ENCODE measurements at regions not wholly inside any gene's neighbourhood (a gene's known extent, or its start where the extent isn't known, plus 50 kb on each side); places are given as distances from the start of the nearest gene placed in this dataset.

- Histone ChIP-seq H3K4me3 (no peak overlapping the region), H3K4me2 (no peak overlapping the region), H3K27me3 (ENCODE audit: insufficient read depth) (no peaks in the 10 kb centered on the region), H4K20me1 (replicated peaks; ENCODE audit: insufficient read depth) (no peaks in the 10 kb centered on the region), H3K27ac (ENCODE audit: low read depth) (no peak overlapping the region), H3F3A (replicated peaks; ENCODE audit: low read depth) (no peaks in the 10 kb centered on the region), H3K79me2 (replicated peaks; ENCODE audit: insufficient read depth) (no peaks in the 10 kb centered on the region), H2AFZ (peak overlapping the region; percentile 76; the same call in 1 of the 2 replicates), H3K36me3 (ENCODE audit: insufficient read depth) (no peaks in the 10 kb centered on the region), H3K4me1 (ENCODE audit: insufficient read depth) (peaks cover 1% of the 10 kb centered on the region; the same call in 1 of the 2 replicates), H3K9me2 (ENCODE audit: insufficient read depth) (peaks cover 4% of the 10 kb centered on the region)
- TF ChIP-seq ZNF462 (CRISPR knock-in tag; IDR thresholded peaks at IDR 0.05) (no peak), CREB1 (CRISPR knock-in tag; IDR thresholded peaks at IDR 0.05; ENCODE audit: low read depth) (no peak)
- H3K9me3 Mint-ChIP-seq, result 0 out of 3 replicates have a peak, but pooled peaks cover 4% of the 10 kb centered on the region
- peaks cover 8% of the 10 kb centered on the region; the same call in 2 of the 3 replicates for H3K36me3 Mint-ChIP-seq (ENCODE audit: low read depth)
- DNase-seq (ENCODE audit: low spot score) (no peak), ATAC-seq (peak; percentile 54; the same call in 2 of the 3 replicates)
- H3K27ac Mint-ChIP-seq, result no peak overlapping the region
- peaks cover 2% of the 10 kb centered on the region; the same call in 2 of the 3 replicates for H3K4me1 Mint-ChIP-seq
- no peaks in the 10 kb centered on the region for H3K27me3 Mint-ChIP-seq (ENCODE audit: insufficient read depth, low read depth, poor library complexity)
- H3K4me3 Mint-ChIP-seq, result no peak overlapping the region
Measured at GRCh38 chr6:115468272-115469005, 592.3 kb downstream of the FRK start.

- no peaks in the 10 kb centered on the region for H3K27me3 Mint-ChIP-seq (ENCODE audit: insufficient read depth, low read depth, poor library complexity)
- no peaks in the 10 kb centered on the region for H3K79me2 ChIP-seq (replicated peaks; ENCODE audit: insufficient read depth)
- no peak overlapping the region for H3K4me3 Mint-ChIP-seq
- H3K27ac ChIP-seq (ENCODE audit: low read depth), result no peak overlapping the region
- no peaks in the 10 kb centered on the region for H3K4me1 Mint-ChIP-seq
- peaks cover 12% of the 10 kb centered on the region; the same call in 2 of the 3 replicates for H3K36me3 Mint-ChIP-seq (ENCODE audit: low read depth)
- no peak overlapping the region for H3K4me3 ChIP-seq
- no peak overlapping the region for H3K4me2 ChIP-seq
- no peaks in the 10 kb centered on the region for H3K4me1 ChIP-seq (ENCODE audit: insufficient read depth)
- H3K9me2 ChIP-seq (ENCODE audit: insufficient read depth), result peaks cover 5% of the 10 kb centered on the region
- H3K9me3 Mint-ChIP-seq, result 0 out of 3 replicates have a peak, but pooled peaks cover 9% of the 10 kb centered on the region
- no peak overlapping the region for H3K27ac Mint-ChIP-seq
- H4K20me1 ChIP-seq (replicated peaks; ENCODE audit: insufficient read depth), result no peaks in the 10 kb centered on the region
- H3K27me3 ChIP-seq (ENCODE audit: insufficient read depth), result no peaks in the 10 kb centered on the region
- DNase-seq (ENCODE audit: low spot score) (no peak), ATAC-seq (no peak)
- no peaks in the 10 kb centered on the region for H3F3A ChIP-seq (replicated peaks; ENCODE audit: low read depth)
- no peaks in the 10 kb centered on the region for H3K36me3 ChIP-seq (ENCODE audit: insufficient read depth)
- no peak overlapping the region for H2AFZ ChIP-seq
- TF ChIP-seq ZNF331 (CRISPR knock-in tag; IDR thresholded peaks at IDR 0.05; ENCODE audit: low read depth) (no peak), ZNF462 (CRISPR knock-in tag; IDR thresholded peaks at IDR 0.05) (no peak), EZH2phosphoT487 (IDR thresholded peaks at IDR 0.05; ENCODE audit: unreplicated experiment) (no peak)
Measured at GRCh38 chr6:115467726-115468125, 593.0 kb downstream of the FRK start.

All from GM23338 (cell line).